ENCODE measurements at regions not wholly inside any gene's neighbourhood (a gene's known extent, or its start where the extent isn't known, plus 50 kb on each side); places are given as distances from the start of the nearest gene placed in this dataset.

DNA sequence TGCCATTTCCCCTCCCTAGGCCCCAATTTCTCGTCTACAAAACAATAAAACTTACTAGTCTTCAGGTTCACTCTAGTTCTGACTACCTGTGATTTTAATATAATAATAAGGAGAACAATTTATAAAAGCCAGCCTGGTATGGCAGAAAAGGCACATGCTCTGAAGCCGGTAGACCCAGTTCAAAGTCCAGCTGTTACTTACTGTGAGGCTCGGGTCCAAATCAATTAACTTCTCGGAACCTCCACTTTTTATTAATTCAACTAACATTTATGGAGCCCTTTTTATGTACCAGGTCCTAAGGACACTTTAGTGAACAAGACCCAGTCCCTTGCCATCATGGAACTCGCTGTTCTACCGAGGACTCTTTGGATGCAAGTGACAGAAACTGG lies 53.8 kb upstream of the SMAD3 start:
- no peaks in the 10 kb centered on the region for H3K36me3 ChIP-seq (ENCODE audit: control insufficient read depth, insufficient read depth, low read length)
- H3K9me3 ChIP-seq (ENCODE audit: control insufficient read depth, low read length), result no peaks in the 10 kb centered on the region
- no peak for DNase-seq
- Mint-ChIP-seq H3K9me3 (no peaks in the 10 kb centered on the region), H3K4me1 (peaks cover 16% of the 10 kb centered on the region), H3K27me3 (ENCODE audit: insufficient read depth) (peaks cover 4% of the 10 kb centered on the region), H3K4me3 (no peak overlapping the region), H3K27ac (no peak overlapping the region), H3K36me3 (ENCODE audit: low read depth) (no peaks in the 10 kb centered on the region)
- no peak overlapping the region for H3K4me3 ChIP-seq (ENCODE audit: low read length)
- H3K27ac ChIP-seq (ENCODE audit: low read depth, low read length), result no peak overlapping the region
- H3K4me1 ChIP-seq (ENCODE audit: control insufficient read depth, insufficient read depth, low read length), result no peaks in the 10 kb centered on the region
- no peaks in the 10 kb centered on the region for H3K27me3 ChIP-seq (ENCODE audit: control insufficient read depth, insufficient read depth, low read length, poor library complexity, severe bottlenecking)
- 95 to 100% methylated on average over 5 to 6 of the region's 6 CpGs for WGBS, 2 experiments (ENCODE audit: insufficient coverage in 1 of 2, insufficient read length in 1 of 2)
- H3K9ac ChIP-seq (ENCODE audit: extremely low read depth, low read length, poor library complexity, severe bottlenecking), result no peak overlapping the region
- TF ChIP-seq CTCF (conservative IDR thresholded peaks at IDR 0.05), result no peak

GRCh38 chr15:67013696-67014095 lies 51.7 kb upstream of the SMAD3 start:
- Mint-ChIP-seq H3K4me1 (peaks cover 16% of the 10 kb centered on the region), H3K27ac (no peak overlapping the region), H3K36me3 (ENCODE audit: low read depth) (no peaks in the 10 kb centered on the region), H3K27me3 (ENCODE audit: insufficient read depth) (peaks cover 3% of the 10 kb centered on the region), H3K4me3 (no peak overlapping the region), H3K9me3 (no peaks in the 10 kb centered on the region)
- H3K4me3 ChIP-seq (ENCODE audit: low read length), result no peak overlapping the region
- no peak overlapping the region for H3K9ac ChIP-seq (ENCODE audit: extremely low read depth, low read length, poor library complexity, severe bottlenecking)
- H3K27ac ChIP-seq (ENCODE audit: low read depth, low read length), result no peak overlapping the region
- H3K4me1 ChIP-seq (ENCODE audit: control insufficient read depth, insufficient read depth, low read length), result no peaks in the 10 kb centered on the region
- H3K9me3 ChIP-seq (ENCODE audit: control insufficient read depth, low read length), result no peaks in the 10 kb centered on the region
- no peaks in the 10 kb centered on the region for H3K36me3 ChIP-seq (ENCODE audit: control insufficient read depth, insufficient read depth, low read length)
- no peaks in the 10 kb centered on the region for H3K27me3 ChIP-seq (ENCODE audit: control insufficient read depth, insufficient read depth, low read length, poor library complexity, severe bottlenecking)
- peak; percentile 80 for DNase-seq
- WGBS, 2 experiments (ENCODE audit: insufficient coverage in 1 of 2, insufficient read length in 1 of 2), result 65 to 70% methylated on average over 6 to 11 of the region's 11 CpGs
- TF ChIP-seq CTCF (conservative IDR thresholded peaks at IDR 0.05), result no peak
